ENCODE measurements at regions not wholly inside any gene's neighbourhood (a gene's known extent, or its start where the extent isn't known, plus 50 kb on each side); places are given as distances from the start of the nearest gene placed in this dataset.
A peak's percentile ranks its signal among the peaks of the same experiment; 100 is the strongest.

GRCh38 chr12:24427776-24428175 is 478.3 kb upstream of the SOX5 start:
- no peak for DNase-seq (ENCODE audit: insufficient read length, low spot score)
- no peak for FAIRE-seq

GRCh38 chr12:24425601-24425970 is 476.1 kb upstream of the SOX5 start:
- no peak for DNase-seq (ENCODE audit: insufficient read length, low spot score)
- FAIRE-seq = no peak

DNA sequence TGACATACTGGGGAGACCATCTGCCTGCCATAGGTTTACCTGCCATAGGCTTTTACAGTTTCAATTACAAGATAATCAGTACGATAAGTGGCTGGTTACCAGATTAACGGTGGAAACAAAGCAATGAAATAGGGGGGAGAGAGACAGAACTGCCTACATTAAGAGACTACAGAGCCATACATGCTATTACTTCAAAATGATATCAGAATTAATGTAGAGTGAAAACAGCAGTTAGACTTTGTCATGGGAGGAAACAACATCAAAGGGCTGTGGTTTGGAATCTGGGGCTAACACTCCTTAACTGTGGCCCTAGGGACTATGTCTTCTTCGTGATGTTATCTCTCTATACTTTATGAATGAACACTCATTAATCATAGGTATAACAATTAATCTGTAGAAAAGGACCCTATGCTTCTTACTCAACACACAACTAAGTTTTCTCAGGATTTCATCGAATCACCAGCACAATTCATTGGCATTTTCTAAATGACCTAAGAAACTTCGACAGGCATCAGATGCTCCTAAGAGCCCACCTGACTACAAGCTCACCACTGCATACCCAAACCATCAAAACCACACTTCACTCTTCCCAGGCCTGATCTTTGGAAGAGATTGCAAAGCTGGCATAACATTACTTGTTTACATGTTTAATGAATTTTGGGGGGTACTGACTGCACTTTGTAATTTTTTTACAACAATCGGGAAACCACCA is 475.6 kb upstream of the SOX5 start:
- DNase-seq (ENCODE audit: insufficient read length, low spot score) (no peak), FAIRE-seq (no peak)

DNA sequence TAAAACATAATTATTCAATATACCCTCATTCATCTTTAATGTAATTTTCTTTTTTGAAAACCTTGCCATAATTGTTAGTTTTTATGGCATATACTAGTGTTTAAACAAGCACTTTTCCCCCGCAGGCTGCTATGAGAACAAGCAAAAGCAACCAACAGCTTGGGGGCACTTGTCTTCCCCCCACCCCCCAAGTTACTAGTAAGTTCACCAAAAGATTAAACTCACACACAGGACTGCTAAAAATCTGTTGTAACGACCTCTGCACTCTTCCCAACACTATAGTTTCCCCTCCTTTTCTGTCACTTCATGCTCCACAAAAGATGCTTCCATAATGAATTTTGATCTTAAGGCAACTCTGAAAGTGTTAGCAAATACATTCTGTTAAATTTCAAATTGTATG is 474.9 kb upstream of the SOX5 start:
- FAIRE-seq (no peak), DNase-seq (ENCODE audit: insufficient read length, low spot score) (no peak)

DNA sequence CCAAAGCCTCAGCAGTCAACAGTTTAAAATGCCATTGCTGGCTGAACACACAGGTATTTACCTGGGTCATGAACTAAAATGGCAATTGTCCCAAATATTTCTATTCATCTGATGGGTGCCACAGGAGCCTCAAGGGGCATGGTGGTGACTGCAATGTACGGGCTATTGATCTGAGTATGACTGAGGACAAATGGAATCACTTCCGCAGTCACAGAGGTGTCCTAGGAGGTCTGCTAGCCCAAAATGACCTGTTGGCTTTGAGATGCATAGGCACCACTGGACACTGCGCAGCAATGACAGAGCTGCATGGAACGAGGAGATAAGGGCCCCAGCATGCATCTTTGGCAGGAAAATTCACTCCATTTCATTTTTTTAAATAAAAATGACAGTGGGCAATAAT is 474.1 kb upstream of the SOX5 start:
- DNase-seq (ENCODE audit: insufficient read length, low spot score) = no peak
- FAIRE-seq = no peak

DNA sequence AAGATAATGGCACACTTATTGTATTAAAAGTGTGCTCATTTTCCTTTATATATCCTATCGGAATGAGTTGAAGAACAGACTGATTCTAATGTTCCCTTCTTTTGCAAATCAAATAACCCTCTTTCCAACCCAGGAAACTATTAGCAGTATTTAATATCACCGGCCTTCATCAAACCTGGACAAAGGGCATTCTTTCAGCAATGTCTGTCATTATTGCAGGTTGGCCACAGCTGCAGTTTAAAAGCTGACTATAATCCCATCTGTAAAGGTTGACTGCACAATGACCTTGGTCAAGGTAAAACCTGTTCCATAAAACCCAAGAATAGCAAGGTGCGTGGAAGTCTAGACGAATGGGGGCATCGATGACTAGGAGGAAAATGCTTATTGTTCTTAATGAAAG is 472.3 kb upstream of the SOX5 start:
- DNase-seq (ENCODE audit: insufficient read length, low spot score) = no peak
- no peak for FAIRE-seq

DNA sequence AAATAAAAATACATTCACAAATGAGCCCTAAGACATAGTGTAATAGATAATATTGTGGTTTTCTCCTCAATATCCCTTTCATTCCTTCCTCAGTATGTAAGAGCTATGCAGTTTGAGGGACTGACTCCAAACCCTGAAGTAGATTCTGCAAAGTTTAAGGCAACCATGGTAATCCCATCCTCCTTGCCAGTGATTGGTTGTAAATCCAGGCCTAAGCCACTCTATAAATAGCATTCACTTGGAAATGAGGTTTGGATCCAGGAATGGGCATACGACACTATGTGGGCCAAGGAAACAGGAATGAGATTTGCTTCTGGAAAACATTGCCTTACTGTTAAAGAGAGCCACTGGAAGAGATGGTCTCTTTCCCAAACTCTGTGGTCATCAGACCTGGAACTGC is 468.7 kb upstream of the SOX5 start:
- FAIRE-seq (no peak), DNase-seq (ENCODE audit: insufficient read length, low spot score) (no peak)

DNA sequence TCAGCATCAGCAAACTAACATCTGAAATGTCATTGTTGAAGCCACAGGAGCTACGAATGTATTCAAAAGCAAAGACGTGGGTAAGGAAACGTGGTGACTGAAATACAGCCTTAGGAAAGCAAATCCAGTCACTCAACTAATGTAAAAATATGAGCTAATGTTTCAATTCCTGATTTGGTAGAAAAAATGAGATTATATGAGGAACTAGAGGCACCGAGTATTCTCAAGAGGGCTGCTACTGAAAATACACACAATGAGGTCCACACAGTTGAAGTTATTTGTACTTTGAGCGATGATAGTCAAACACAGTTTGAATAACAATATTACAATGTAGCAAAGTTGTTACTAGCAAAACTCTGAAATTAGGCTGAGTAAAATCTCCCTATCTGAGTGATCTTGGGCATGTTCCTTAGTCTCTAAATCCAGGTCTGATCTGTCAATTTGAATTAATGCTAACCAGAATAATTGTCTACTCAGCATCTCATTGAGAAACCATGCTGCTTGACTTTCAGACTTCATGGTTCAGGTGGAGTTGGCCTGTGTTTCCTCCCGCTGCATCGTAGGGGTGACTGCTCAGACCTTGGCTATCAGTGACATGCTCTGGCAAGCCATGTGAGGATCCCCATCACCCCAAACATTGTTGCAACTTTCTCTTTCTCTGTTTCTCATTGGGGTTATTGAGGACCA is 467.1 kb upstream of the SOX5 start:
- DNase-seq (ENCODE audit: insufficient read length, low spot score) = no peak
- FAIRE-seq = no peak

DNA sequence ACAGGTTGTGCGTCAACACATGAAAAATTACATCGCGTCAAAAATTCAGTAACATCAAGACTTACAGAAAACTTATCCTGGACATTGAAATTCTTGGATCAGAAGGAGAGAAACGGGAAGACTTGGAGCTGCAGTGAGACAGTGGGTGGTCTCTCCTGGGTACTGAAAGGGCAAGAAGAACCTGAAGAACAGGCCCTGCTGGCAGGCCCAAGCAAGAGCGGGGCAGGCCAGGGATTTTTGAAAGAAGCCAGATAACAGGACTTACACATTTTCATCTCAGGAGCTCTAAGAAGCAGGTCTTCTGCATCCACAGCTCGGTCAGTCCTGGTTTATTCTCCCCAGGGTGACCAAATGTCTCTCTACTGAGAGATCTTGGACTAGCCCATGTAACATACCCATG is 466.5 kb upstream of the SOX5 start:
- DNase-seq (ENCODE audit: insufficient read length, low spot score) (no peak), FAIRE-seq (no peak)

DNA sequence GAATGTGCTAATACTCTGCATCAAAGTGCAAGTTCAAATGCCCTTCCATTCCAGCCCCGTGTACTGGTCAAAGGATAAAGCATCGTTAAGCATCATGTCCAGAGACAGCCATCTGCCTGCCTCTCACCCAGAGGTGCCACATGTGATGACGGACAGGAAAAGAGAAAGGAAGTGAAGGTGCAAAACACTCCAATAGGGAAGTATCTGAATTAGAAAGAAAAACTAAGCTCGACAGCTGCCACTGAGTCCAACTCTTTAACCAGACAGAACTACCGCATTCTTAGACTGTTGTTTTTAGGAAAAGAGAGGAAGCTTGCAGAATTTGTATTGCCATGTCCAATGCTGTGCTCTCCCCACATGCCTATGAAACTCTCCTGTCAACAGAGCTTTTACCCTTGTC is 465.0 kb upstream of the SOX5 start:
- DNase-seq (ENCODE audit: insufficient read length, low spot score) = no peak
- FAIRE-seq = no peak

GRCh38 chr12:24411948-24412347 is 462.5 kb upstream of the SOX5 start:
- no peak for DNase-seq (ENCODE audit: insufficient read length, low spot score)
- no peak for FAIRE-seq

- FAIRE-seq (no peak), DNase-seq (ENCODE audit: insufficient read length, low spot score) (no peak)
Observed at GRCh38 chr12:24409868-24410267, 460.4 kb upstream of the SOX5 start.

- DNase-seq (ENCODE audit: insufficient read length, low spot score) (no peak), FAIRE-seq (no peak)
Observed at GRCh38 chr12:24408305-24408704, 458.8 kb upstream of the SOX5 start.

- FAIRE-seq (no peak), DNase-seq (ENCODE audit: insufficient read length, low spot score) (no peak)
Observed at GRCh38 chr12:24407884-24408283, 458.4 kb upstream of the SOX5 start.

GRCh38 chr12:24404086-24404815 is 454.8 kb upstream of the SOX5 start:
- FAIRE-seq = no peak
- DNase-seq (ENCODE audit: insufficient read length, low spot score) = no peak

DNA sequence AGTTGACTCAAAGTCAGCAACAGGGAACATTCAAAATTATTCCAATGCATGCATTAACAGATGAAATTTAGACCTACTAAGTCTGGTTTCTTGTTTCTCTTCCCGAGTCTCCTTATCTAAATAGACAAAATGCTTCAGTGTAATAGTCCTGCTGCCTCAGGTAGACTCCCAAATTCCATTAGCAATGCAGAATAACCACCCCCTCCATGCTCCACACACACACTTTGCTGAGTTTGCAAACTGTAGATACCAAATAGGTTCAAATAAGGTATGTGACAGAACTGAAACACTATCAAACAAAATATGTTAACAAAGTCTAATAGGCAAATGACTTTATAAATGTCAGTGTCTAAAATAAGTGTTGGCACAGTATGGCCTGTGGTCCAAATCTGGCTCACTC is 451.1 kb upstream of the SOX5 start:
- FAIRE-seq (no peak), DNase-seq (ENCODE audit: insufficient read length, low spot score) (no peak)

DNA sequence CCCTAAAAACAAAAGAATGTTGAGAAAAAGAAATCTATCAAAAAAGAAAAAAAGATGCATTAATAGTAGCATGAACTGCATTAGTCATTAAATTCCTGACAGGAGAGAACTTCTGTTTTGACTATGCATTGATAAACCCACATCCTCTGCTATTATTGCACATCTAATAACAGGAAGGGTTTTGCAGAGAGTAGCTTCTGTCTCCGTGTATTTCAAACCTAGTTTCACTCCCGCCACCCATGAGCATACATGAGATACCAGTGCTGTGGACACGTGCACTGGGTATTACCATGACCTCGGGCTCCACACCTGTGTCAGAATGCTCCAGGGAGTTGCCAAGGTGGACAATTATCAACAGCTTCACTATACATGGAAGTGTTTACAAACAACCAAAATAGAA is 449.1 kb upstream of the SOX5 start:
- DNase-seq (ENCODE audit: insufficient read length, low spot score) (no peak), FAIRE-seq (peak; percentile 61)

GRCh38 chr12:24396224-24396623 is 446.8 kb upstream of the SOX5 start:
- FAIRE-seq (no peak), DNase-seq (ENCODE audit: insufficient read length, low spot score) (no peak)

DNA sequence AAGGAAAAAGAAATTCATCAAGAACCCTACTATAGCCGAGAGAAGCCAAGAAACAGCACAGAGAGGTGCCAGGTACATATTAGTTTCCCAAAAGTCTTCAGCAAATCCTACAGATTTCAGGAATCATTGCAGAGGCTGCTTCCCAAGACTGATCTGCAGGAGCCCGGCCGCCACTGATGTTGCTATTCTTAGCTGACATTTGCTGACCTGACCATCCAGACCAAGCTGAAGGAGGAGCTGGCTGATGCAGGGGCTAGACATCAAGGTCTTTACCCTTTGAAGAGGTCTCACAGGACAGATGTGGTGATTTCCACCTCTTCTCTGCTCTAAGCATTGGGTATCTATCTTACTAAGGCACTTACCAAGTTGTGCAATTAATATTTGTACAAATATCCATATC is 444.8 kb upstream of the SOX5 start:
- DNase-seq (ENCODE audit: insufficient read length, low spot score) (no peak), FAIRE-seq (no peak)

DNA sequence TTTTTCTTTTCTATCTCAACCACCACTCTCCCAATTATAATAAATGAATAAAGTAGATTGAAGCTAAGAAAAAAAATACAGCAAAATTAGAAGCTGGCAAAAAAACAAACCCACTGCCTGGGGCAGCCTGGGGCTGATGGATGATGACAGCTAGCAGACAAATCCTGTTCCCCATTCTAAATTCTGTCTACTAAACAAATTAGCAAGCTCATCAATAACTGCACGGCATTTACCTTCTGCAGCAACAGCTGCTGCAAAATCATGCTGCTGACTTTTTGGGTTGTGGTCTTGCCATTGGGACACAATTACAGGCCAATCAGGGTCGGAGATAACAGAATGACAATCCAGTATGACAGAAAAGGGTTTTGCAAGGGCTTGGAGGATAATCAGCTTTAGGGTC is 443.6 kb upstream of the SOX5 start:
- DNase-seq (ENCODE audit: insufficient read length, low spot score) (no peak), FAIRE-seq (no peak)

DNA sequence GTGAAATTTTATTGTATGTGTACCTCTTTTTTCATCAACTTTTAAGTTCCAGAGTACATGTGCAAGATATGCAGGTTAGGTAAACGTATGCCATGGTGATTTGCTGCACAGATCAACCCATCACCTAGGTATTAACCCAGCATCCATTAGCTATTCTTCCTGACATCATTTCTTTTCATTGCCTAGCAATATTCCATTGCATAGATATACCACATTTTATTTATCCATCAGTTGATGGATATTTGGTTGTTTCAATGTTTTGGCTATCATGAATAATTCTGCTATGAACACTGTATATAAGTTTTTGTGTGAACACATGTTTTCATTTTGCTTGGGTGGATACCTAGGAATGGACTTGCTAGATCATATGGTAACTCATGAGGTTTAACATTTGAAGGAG is 439.9 kb upstream of the SOX5 start:
- no peak for FAIRE-seq
- DNase-seq (ENCODE audit: insufficient read length, low spot score) = no peak

- no peak for FAIRE-seq
Observed at GRCh38 chr12:24387381-24387780, 437.9 kb upstream of the SOX5 start.

More at GRCh38 chr12:24387381-24387780, 437.9 kb upstream of the SOX5 start:
- DNase-seq (ENCODE audit: insufficient read length, low spot score) = no peak

Data from GM19239 (cell line).